ENCODE measurements at regions not wholly inside any gene's neighbourhood (a gene's known extent, or its start where the extent isn't known, plus 50 kb on each side); places are given as distances from the start of the nearest gene placed in this dataset.

GRCh38 chr10:130984686-130985085, 326.8 kb downstream of the TCERG1L start:
- TF ChIP-seq CTCF (IDR thresholded peaks at IDR 0.05) (no peak), POLR2A (IDR thresholded peaks at IDR 0.05) (no peak)

Measured in right lobe of liver (tissue), 4 donors.